GM20000 (cell line): ENCODE measurements at regions not wholly inside any gene's neighbourhood (a gene's known extent, or its start where the extent isn't known, plus 50 kb on each side); places are given as distances from the start of the nearest gene placed in this dataset.

ENCODE experiments used
- DNase-seq: peaks from one replicate; pipeline ENCODE4 v3.0.0; 2012; ENCODE audit warnings: low spot score
- CTCF ChIP-seq: IDR thresholded peaks from 2 replicates; pipeline ENCODE4 v1.5.1; 2012; ENCODE audit warnings: mild to moderate bottlenecking, control low read depth; ENCODE audit errors: extremely low read depth, missing control alignments

- TF ChIP-seq CTCF = no peak
- DNase-seq = no peak
These were observed 157.0 kb downstream of the CCDC34 start for GRCh38 chr11:27205779-27206570.

DNA sequence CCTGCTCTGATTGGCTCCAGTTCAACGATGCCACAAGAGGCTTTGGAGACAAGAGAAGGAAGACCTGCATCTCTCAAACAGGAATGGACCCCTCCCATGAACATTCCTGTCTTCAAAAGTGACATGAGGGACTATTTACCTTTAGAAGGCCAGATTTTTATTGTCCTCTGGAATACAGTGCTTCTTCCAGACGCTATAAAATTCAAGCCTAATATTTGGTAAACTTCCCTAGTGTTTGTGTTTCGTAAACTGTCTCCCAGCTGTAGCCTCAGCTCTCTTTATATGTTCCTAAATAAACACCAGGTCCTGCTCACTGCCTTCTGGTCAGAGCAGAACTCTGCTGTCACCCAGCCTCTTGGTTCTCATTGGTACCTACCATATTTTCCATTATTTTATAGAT lies 157.8 kb downstream of the CCDC34 start:
- no peak for DNase-seq
- no peak for TF ChIP-seq CTCF

- TF ChIP-seq CTCF = no peak
- no peak for DNase-seq
These were observed 158.5 kb downstream of the CCDC34 start for GRCh38 chr11:27204529-27204928.

DNA sequence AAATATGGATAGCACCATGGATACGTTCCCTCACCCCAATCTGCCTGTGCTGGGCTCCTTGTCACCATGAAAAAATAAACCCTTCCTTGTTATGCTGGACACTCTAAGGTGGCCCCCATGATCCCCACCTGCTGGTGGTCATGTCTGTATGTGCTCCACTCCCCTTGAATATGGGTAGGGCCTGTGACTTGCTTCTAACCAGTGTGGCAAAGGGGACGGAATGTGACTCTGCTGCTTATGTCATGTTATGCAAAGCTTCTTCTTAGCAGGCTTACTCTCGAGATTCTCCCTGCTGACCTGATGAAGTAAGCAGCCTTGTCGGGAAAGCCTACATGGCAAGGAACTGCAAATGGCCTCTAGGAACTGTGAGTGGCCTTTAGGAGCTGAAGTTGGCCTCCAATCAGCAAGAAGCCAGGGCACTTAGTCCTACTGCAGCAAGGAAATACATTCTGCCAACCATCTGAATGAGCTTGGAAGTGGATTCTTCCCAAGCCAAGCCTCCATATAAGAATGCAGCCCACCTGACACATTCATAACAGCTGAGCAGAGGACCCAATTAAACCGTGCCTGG lies 159.9 kb downstream of the CCDC34 start:
- DNase-seq = no peak
- TF ChIP-seq CTCF = no peak

- no peak for DNase-seq
These were observed 161.1 kb downstream of the BBOX1 start for GRCh38 chr11:27201454-27202302.

GRCh38 chr11:27200779-27201453 lies 160.3 kb downstream of the BBOX1 start:
- no peak for DNase-seq
- no peak for TF ChIP-seq CTCF

More at GRCh38 chr11:27201454-27202302, 161.1 kb downstream of the BBOX1 start:
- no peak for TF ChIP-seq CTCF
